GM12878 (cell line): ENCODE measurements at regions not wholly inside any gene's neighbourhood (a gene's known extent, or its start where the extent isn't known, plus 50 kb on each side); places are given as distances from the start of the nearest gene placed in this dataset.

Experiments used
- ATAC-seq: fragments of 200-7000 bp; cut with Tn5 transposase; 3 replicates; pipeline ENCODE4 v1.9.1; 2020; ENCODE audit warnings: mild to moderate bottlenecking, moderate library complexity
- BruUV-seq: library from RNA; stranded (reverse); fragments of 400-500 nt; replicated peaks from 2 replicates; lab custom pipeline; 2021; lab: Mats Ljungman, UMichigan
- CTCF ChIA-PET: fragments of 300-600 bp; sonication (Branson Sonifier 250); formaldehyde crosslinking; extraction: SDS; loops from one replicate; lab custom pipeline; 2021; ENCODE audit warnings: inconsistent platforms; lab: Yijun Ruan, JAX
- POLR2A ChIA-PET: fragments of 350-600 bp; formaldehyde crosslinking; extraction: SDS; loops from one replicate; lab custom pipeline; 2021; ENCODE audit warnings: inconsistent platforms; lab: Charles Lee
- RAD21 ChIA-PET: fragments of 300-600 bp; sonication (Branson Sonifier 250); formaldehyde crosslinking; loops from one replicate; lab custom pipeline; 2023; ENCODE audit warnings: antibody characterized with exemption; ENCODE audit not compliant: unreplicated experiment; lab: Charles Lee
- SMC1A ChIA-PET: fragments of 300-600 bp; sonication (Branson Sonifier 250); formaldehyde crosslinking; loops from one replicate; lab custom pipeline; 2023; ENCODE audit not compliant: unreplicated experiment, uncharacterized antibody; lab: Charles Lee
- DNase-seq: peaks from one replicate; pipeline ENCODE4 v3.0.0-alpha.2; 2011; ENCODE audit warnings: low read depth, low spot score
- FAIRE-seq: peaks from 3 replicates; lab custom pipeline; 2011; peaks lifted over from hg19 to GRCh38; lab: Jason Lieb, UNC
- H2AFZ ChIP-seq: 2 replicates; pipeline ENCODE4 v1.6.0; 2011; ENCODE audit warnings: low read depth, low read length, control low read depth; ENCODE audit not compliant: control insufficient read depth
- H3K27ac ChIP-seq: 2 replicates; pipeline ENCODE4 v1.5.1; 2011; ENCODE audit warnings: control low read depth; ENCODE audit not compliant: control insufficient read depth, insufficient read depth
- H3K27me3 ChIP-seq, 2 experiments: replicated peaks in 1 of 2; 2 replicates each; pipeline versions ENCODE4 v1.6.0 to v1.6.1; 2011; ENCODE audit warnings: low read length in 1 of 2; ENCODE audit not compliant: control insufficient read depth in 2 of 2, insufficient read depth in 2 of 2
- H3K36me3 ChIP-seq, 2 experiments: 2 replicates each; pipeline ENCODE4 v1.5.1; 2011; ENCODE audit warnings: low read length in 1 of 2; ENCODE audit not compliant: control insufficient read depth in 2 of 2, insufficient read depth in 2 of 2
- H3K4me1 ChIP-seq: 2 replicates; pipeline ENCODE4 v1.6.1; 2011; ENCODE audit warnings: mild to moderate bottlenecking, low read length, moderate library complexity, mixed read lengths; ENCODE audit not compliant: control insufficient read depth, insufficient read depth
- H3K4me2 ChIP-seq: 2 replicates; pipeline ENCODE4 v1.6.0; 2011; ENCODE audit warnings: control low read depth; ENCODE audit not compliant: control insufficient read depth, insufficient read depth
- H3K4me3 ChIP-seq: fragments of 200-600 bp; sonication (generic); 2 replicates; pipeline ENCODE4 v1.5.1; 2016
- H3K79me2 ChIP-seq: 2 replicates; pipeline ENCODE4 v1.6.0; 2011; ENCODE audit warnings: low read length; ENCODE audit not compliant: control insufficient read depth, insufficient read depth
- H3K9ac ChIP-seq: 2 replicates; pipeline ENCODE4 v1.8.0; 2011; ENCODE audit warnings: low read length, control low read depth, mixed read lengths; ENCODE audit not compliant: control insufficient read depth, insufficient read depth
- H3K9me3 ChIP-seq: replicated peaks from 3 replicates; pipeline ENCODE4 v1.5.1; 2011; ENCODE audit warnings: mild to moderate bottlenecking, low read length; ENCODE audit not compliant: control insufficient read depth, insufficient read depth
- H4K20me1 ChIP-seq: 2 replicates; pipeline ENCODE4 v1.6.0; 2011; ENCODE audit not compliant: control insufficient read depth, insufficient read depth
- BMI1 ChIP-seq: fragments of 450-650 bp; IDR thresholded peaks from 2 replicates; pipeline ENCODE4 v1.6.1; 2016; ENCODE audit warnings: mild to moderate bottlenecking, moderate library complexity, borderline replicate concordance
- CHD2 ChIP-seq: IDR thresholded peaks from 2 replicates; pipeline ENCODE4 v1.6.1; 2011; ENCODE audit warnings: low read depth, low read length, improper control_type of control experiment, borderline replicate concordance
- CREM ChIP-seq: IDR thresholded peaks from 2 replicates; pipeline ENCODE4 v1.6.1; 2014; ENCODE audit warnings: antibody characterized with exemption, low read depth
- MTA2 ChIP-seq: fragments of 450-650 bp; IDR thresholded peaks from 2 replicates; pipeline ENCODE4 v1.6.1; 2016; ENCODE audit warnings: low read depth, mild to moderate bottlenecking, moderate library complexity
- WGBS: methylation state at CpG from one replicate; pipeline ENCODE4 v1.1.6; 2016; ENCODE audit warnings: low lambda C conversion rate; ENCODE audit not compliant: insufficient replicate concordance, insufficient coverage; ENCODE audit errors: missing lambda C conversion rate; 5-methylcytosine and 5-hydroxymethylcytosine counted together
- in situ Hi-C: fragments of 300-500 bp; cut with MboI; formaldehyde crosslinking; loops from 9 replicates; pipeline ENCODE4 v1.14.3; 2018; ENCODE audit warnings: mixed read lengths
- intact Hi-C: fragments of 100-400 bp; cut with micrococcal nuclease; formaldehyde crosslinking; loops from one replicate; pipeline ENCODE4 v1.14.2; 2022; ENCODE audit not compliant: unreplicated experiment
- TF ChIP-seq, protein P1 (sequence below): IDR thresholded peaks from 2 replicates; pipeline ENCODE4 v1.6.1; 2012; ENCODE audit warnings: mild to moderate bottlenecking, low read depth, low read length

DNA sequence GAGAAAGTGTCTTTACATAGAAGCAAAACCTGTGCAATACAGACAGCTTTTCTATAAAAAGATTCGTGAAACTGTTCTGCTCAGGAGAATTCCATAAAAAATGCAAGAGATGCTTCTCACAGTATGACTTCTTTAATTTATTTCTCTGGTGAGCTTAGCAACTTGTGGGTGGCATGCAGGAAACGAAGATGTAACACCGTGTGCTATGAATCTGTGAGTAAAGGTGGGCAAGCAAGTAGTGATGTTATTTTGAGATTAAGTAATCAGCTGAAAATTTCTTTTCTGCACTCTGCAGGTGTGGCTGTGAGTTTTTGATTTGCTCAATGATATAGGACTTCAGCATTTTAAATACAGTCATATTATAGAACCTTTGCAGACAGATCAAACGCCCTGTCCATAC, 656.8 kb upstream of the NCAM2 start (continued):
- TF ChIP-seq, protein P1, sequence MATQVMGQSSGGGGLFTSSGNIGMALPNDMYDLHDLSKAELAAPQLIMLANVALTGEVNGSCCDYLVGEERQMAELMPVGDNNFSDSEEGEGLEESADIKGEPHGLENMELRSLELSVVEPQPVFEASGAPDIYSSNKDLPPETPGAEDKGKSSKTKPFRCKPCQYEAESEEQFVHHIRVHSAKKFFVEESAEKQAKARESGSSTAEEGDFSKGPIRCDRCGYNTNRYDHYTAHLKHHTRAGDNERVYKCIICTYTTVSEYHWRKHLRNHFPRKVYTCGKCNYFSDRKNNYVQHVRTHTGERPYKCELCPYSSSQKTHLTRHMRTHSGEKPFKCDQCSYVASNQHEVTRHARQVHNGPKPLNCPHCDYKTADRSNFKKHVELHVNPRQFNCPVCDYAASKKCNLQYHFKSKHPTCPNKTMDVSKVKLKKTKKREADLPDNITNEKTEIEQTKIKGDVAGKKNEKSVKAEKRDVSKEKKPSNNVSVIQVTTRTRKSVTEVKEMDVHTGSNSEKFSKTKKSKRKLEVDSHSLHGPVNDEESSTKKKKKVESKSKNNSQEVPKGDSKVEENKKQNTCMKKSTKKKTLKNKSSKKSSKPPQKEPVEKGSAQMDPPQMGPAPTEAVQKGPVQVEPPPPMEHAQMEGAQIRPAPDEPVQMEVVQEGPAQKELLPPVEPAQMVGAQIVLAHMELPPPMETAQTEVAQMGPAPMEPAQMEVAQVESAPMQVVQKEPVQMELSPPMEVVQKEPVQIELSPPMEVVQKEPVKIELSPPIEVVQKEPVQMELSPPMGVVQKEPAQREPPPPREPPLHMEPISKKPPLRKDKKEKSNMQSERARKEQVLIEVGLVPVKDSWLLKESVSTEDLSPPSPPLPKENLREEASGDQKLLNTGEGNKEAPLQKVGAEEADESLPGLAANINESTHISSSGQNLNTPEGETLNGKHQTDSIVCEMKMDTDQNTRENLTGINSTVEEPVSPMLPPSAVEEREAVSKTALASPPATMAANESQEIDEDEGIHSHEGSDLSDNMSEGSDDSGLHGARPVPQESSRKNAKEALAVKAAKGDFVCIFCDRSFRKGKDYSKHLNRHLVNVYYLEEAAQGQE, result no peak
- TF ChIP-seq MTA2, result no peak
- TF ChIP-seq CHD2, result no peak
- no peak for TF ChIP-seq BMI1

- TF ChIP-seq CREM (no peak), BMI1 (no peak)
- ChIA-PET SMC1A (no interaction called here), RAD21 (no interaction called here), POLR2A (no interaction called here), CTCF (interaction anchor here (0.7 kb wide), 1 partner anchor 255 kb away, joined by 3 read pairs; no protein-coding TSS in a partner anchor)
- ATAC-seq, result no peak
- no peak overlapping the region for H3K4me2 ChIP-seq
- H3K27me3 ChIP-seq, result no peaks in the 10 kb centered on the region
- H3K4me3 ChIP-seq, result no peak overlapping the region
- no peak overlapping the region for H3K27ac ChIP-seq
- H3K79me2 ChIP-seq, result no peaks in the 10 kb centered on the region
- H3K9ac ChIP-seq, result no peak overlapping the region
- H2AFZ ChIP-seq, result no peak overlapping the region
- H3K9me3 ChIP-seq, result no peaks in the 10 kb centered on the region; the same call in 2 of the 3 replicates
- H3K36me3 ChIP-seq, result no peaks in the 10 kb centered on the region
- in situ Hi-C loops (no loop called here), intact Hi-C loops (no loop called here)
- H3K4me1 ChIP-seq, result no peaks in the 10 kb centered on the region
- no peak for FAIRE-seq
- H4K20me1 ChIP-seq, result no peaks in the 10 kb centered on the region
- 26% methylated on average over 5 of the region's 5 CpGs for WGBS
- no TSS peak for BruUV-seq
- DNase-seq, result no peak
Observed at GRCh38 chr21:20343186-20343585, 655.0 kb upstream of the NCAM2 start.
